OCI-LY7 (cell line): ENCODE measurements at regions not wholly inside any gene's neighbourhood (a gene's known extent, or its start where the extent isn't known, plus 50 kb on each side); places are given as distances from the start of the nearest gene placed in this dataset.

Experiments
- EZH2phosphoT487 ChIP-seq: fragments of 200-600 bp; sonication (generic); IDR thresholded peaks from 2 replicates; pipeline ENCODE4 v1.6.1; 2018; ENCODE audit warnings: low read depth, borderline replicate concordance, mild to moderate bottlenecking, mixed run types, antibody characterized with exemption, low read length, moderate library complexity, mixed read lengths
- TF ChIP-seq, protein P1 (sequence below): fragments of 200-600 bp; sonication (generic); conservative IDR thresholded peaks from 2 replicates; pipeline ENCODE4 v1.5.1; 2014; ENCODE audit warnings: mild to moderate bottlenecking, antibody characterized with exemption, low read length, moderate library complexity, mixed read lengths

DNA sequence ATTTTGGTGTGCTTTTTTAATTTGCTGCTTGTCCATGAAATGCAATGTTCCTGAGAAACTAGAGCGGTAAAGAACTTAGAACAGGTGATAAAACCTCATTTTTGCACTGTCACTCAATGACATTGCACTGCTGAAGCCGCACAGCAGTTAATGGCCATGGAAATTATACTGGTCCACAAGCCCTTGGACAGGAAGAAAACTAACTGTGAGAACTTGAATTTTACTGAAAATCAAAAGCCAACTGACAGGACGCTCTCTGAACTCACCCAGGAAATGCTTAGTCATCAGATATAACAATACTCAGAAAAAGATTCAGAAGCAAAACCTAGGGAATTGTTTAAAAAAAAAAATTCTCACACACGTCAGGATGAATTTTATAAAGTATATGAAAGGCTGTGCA, 246.4 kb upstream of the SLC7A11 start:
- TF ChIP-seq, protein P1, sequence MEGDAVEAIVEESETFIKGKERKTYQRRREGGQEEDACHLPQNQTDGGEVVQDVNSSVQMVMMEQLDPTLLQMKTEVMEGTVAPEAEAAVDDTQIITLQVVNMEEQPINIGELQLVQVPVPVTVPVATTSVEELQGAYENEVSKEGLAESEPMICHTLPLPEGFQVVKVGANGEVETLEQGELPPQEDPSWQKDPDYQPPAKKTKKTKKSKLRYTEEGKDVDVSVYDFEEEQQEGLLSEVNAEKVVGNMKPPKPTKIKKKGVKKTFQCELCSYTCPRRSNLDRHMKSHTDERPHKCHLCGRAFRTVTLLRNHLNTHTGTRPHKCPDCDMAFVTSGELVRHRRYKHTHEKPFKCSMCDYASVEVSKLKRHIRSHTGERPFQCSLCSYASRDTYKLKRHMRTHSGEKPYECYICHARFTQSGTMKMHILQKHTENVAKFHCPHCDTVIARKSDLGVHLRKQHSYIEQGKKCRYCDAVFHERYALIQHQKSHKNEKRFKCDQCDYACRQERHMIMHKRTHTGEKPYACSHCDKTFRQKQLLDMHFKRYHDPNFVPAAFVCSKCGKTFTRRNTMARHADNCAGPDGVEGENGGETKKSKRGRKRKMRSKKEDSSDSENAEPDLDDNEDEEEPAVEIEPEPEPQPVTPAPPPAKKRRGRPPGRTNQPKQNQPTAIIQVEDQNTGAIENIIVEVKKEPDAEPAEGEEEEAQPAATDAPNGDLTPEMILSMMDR: no peak
- no peak for TF ChIP-seq EZH2phosphoT487
